ENCODE measurements at regions not wholly inside any gene's neighbourhood (a gene's known extent, or its start where the extent isn't known, plus 50 kb on each side); places are given as distances from the start of the nearest gene placed in this dataset.
"Not testable (repeated sequence)": the region's sequence is repeated elsewhere in the genome, so short reads cannot be mapped to it uniquely, and the experiment has no call there.

DNA sequence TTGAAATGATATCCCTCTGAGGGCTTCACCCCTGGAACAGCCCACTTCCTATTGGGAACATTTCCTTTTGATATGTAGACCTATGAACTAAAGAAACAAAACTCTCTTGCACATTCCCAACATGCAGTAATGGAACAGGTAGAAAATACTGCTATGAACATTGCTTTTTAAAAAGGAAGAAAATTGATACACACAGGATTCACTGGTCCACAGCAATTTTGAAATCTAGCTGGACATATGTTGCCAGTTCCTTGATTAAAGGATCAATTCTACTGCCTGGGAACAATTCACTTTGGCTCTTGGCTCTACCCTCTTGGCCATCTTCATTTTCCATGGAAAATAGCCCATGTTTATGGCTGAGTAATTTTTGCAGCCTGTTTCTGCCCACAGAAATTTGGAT lies 74.9 kb upstream of the ZNF280D start:
- DNase-seq: no peak

DNA sequence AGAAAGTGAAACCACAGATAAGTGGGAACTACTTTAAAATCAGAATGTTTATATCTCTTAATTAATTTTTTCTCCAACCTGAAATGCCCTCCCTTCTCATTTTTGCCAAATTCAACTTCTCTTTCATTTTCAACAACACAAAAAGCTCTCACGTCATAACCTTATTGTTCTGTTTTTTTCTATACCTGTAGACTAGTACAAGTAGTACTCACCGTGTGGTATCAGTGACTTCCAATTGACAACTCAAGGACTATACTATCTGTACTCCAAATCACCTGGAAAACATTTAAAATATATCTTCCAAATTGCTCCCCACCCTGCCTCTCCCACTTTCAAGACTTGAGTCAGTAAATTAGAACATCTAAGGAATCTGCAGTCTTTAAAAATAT lies 72.8 kb upstream of the ZNF280D start:
- no peak for DNase-seq

DNA sequence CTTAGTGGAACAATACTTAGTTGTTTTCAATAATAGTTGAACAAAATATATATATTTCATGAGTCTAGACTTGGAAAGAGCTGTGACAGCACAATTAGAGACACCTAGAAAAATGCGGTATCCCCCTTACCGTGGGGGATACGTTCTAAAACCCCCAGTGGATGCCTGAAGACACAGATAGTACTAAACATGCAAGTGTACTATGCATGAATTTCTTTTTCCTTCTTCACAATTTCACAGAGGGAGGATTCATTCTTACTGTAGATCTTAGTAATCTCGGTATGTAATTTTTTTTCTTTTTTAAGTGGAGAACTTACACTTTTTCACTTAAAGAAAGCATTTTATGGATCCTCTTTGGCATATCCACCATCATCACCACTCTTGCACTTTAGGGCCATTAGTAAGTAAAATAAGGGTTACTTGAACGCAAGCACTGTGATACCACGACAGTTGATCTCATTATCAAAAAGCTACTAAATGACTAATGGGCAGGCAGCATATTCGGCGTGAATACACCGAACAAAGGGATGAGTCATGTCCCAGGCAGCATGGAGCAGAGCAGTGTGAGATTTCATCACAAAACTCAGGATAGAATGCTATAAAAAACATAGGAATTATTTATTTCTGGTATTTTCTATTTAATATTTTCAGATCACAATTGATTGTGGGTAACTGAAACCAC lies 72.3 kb upstream of the ZNF280D start:
- no peak for DNase-seq

DNA sequence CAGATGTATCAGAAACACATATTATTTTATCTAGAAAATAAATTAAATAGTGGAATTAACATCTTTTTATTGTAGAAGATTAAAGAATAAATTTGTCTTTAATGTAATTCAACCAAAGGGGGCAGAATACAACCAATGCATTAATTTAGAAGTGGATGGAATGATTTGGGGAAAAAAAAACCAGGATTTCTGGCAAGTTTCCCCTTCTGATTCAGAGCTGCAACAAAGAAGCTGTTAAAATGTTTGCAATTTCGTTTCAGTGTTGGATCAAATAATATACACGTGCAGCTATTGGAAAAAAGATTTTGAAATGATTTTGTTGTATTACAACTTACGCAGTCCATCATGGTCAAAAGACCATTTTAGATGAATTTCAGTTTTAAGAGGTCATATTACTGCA lies 71.6 kb upstream of the ZNF280D start:
- no peak for DNase-seq

DNA sequence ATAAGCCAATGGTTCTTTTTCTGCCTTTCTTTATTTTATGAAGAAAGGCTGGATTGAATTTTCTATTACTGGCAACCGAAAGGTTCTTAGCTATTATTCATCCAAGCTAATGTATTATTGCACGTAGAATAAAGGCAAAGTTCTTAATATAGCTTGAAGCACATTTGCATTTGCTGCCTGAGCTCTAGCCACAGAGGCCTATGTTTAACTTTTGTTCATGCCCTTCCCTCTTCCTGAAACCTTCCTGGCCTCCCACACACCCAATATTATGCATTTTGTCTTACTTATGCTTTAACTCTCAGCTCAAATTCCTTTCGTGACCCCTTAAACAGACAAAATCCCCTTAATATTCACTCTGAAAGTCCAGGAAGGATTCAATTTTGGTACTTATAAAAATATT lies 71.0 kb upstream of the ZNF280D start:
- no peak for DNase-seq

DNA sequence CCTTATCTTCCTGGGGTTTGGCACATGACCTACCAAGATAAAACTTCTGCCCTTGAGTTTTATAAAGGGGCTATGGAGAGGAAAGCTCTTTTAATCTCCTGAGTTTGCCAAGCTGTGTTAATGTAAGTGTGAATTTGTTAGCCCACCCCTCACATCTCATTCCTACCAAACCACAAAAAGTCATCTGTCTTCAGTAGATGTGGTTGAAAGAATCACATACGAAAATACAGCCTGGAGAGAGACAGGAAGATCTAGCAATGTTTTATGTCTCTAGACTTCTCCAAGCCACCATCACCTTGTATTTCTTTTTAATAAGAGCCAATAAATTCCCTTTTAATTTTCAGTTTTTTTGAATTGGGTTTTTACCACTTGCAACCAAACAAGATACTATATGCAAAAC lies 68.9 kb upstream of the ZNF280D start:
- DNase-seq: no peak

DNA sequence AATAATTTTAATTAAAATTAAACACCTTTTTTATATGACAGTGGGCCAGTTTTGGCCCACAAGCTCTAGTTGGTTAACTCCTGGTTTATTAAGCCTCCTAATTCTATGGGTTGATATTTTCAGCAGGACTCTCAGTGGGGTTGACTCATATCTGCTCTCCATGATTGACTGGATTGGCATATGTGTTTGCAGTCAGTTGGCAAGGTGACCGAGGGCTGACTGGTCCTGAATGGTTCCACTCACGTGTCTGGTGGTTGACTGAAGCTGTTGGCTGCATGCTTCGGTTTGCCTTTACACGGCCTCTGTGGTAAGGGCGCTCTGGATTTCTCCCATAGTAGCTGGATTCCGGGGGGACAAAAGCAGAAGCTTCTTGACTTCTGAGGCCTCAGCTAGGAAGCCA lies 65.3 kb upstream of the ZNF280D start:
- no peak for DNase-seq

DNA sequence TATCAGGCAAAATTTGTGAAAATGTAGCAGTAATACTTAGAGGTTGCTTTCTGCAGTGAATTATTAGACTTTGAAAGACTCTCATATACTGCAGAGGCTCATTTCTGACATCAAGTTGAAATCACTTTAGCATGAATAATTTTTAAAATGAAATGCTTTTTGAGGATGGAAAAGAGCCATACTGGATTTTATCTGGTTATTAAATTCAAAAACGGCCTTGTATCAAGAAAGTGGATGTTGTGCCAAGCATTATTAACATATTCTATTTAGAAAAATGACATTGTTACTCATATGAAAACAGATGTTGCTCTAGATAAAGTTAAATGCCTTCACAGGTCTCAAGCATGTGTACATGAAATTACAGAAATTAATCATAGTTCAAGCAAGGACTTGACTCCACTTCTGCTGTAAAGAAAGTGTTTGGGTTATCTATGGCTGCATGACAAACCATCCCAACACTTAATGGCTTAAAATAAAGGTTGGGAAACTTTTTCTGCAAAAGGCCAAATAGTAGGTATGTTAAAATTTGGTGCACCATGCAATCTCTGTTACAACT lies 64.5 kb upstream of the ZNF280D start:
- no peak for DNase-seq

DNA sequence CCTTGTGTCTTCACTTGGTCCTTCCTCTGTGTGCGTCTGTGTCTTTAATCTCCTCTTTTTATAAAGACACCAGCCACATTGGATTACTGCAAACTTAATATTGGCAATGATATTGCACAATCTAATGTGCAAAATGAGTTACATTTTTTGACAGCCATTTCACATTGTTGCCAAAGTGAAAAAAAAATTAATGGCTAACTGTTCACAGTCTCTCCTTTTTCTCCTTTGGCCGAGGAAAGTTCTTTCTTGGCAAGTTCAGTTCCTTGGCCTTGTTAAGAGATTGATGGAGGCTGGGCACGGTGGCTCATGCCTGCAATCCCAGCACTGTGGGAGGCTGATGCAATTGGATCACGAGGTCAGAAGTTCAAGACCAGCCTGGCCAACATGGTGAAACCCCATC lies 62.2 kb upstream of the ZNF280D start:
- DNase-seq: no peak

DNA sequence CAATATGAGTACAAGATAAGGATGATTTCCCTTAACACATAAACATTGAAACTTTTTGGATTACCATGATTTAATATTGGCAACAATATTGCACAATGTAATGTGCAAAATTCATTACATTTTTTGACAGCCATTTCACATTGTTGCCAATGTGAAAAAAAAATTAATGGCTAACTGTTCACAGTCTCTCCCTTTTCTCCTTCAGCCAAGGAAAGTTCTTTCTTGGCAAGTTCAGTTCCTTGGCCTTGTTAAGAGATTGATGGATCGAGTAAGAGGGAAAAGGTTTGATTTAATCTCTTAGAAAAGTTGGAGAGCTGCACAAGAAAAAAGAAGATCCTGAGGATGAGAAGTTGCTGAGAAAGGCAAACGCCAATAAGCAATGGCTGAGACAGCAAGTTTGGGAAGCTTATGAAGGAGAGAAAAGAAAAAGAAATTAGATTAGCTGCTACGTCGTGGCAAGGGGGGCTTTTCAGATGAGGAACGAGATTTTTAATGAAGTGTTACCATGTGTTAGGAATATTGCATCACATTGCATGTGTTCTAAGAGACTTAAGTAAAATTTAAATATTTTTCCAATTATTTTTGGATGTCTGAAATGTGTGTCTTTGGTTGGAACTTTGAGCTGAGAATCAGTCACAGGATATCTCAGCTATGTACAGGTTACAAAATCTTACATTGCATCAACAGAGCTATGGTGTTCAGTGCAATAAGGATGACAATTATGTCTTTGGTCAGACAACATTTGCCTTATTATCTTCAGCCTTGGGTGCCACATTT lies 61.4 kb upstream of the ZNF280D start:
- no peak for DNase-seq

DNA sequence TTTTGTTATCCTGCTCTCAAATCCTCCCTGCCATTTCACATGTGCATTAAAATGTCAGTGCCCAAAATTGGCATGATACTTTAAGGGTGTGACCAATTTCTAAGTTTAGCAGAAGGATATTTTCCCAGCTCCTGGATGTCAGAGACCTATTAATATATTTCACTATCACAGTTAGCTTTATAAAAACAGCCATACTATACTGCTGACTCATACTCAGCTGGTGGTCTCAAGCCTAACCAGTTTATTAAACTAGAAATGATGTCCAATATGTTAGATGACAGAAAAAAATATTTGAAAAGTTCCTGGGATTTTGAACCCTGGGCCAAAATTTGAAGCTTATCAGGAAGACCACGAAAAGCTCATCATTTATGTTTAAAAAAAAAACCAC lies 60.9 kb upstream of the ZNF280D start:
- no peak for DNase-seq

DNA sequence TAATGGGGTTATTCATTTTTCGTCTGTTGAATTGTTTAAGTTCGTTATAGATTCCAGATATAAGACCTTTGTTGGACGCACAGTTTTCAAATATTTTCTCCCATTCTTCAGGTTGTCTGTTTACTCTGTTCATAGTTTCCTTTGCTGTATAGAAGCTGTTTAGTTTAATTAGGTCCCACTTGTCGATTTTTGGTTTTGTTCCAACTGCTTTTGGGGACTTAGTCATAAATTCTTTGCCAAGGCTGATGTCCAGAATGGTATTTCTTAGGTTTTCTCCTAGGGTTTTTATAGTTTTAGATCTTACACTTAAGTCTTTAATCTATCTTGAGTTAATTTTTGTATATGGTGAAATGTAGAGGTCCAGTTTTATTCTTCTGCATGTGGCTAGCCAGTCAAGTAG lies 58.9 kb upstream of the ZNF280D start:
- no peak for DNase-seq

DNA sequence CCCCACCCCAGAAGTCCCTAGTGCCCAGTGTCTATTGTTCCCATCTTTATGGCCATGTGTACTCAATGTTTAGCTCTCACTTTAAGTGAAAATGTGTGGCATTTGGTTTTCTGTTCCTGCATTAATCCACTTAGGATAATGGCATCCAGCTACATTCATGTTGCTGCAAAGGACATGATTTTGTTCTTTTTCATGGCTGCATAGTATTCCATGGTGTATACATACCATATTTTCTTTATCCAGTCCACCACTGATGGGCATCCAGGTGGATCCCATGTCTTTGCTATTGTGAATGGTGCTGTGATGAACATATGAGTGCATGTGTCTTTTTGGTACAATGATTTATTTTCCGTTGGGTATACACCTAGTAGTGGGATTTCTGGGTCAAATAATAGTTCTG lies 58.2 kb upstream of the ZNF280D start:
- DNase-seq: not testable (repeated sequence)

DNA sequence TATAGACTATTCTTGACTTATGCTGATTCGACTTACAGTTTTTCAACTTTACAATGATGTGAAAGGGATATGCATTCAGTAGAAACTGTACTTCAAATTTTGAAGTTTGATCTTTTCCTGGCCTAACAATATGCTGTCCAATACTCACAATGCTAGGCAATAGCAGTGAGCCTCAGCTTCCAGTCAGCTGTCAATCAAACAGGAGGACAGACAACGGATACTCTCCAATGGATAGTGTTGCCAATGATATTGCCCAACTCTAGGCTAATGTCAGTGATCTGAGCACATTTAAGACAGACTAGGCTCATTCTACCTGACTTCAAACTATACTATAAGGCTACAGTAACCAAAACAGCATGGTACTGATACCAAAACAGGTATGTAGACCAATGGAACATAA lies 55.0 kb upstream of the ZNF280D start:
- DNase-seq: no peak

DNA sequence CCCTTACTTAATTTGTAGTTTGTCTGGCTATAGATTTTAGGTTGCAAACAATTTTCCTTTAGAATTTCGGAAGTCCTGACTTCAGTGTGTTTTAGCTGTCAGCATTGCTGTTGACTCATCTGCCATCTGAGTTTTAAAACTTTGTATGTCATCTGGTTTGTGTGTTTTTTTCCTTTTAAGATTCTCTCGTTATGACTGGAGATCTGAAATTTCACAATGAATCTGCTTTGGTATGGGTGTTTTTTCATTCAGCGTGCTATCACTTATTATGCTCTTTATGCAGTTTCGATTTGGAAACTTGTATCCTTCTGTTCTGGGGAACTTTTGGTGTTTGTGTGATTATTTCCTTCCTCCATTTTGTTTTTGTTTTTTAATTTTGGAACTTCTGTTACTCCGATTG lies 53.7 kb upstream of the ZNF280D start:
- no peak for DNase-seq

DNA sequence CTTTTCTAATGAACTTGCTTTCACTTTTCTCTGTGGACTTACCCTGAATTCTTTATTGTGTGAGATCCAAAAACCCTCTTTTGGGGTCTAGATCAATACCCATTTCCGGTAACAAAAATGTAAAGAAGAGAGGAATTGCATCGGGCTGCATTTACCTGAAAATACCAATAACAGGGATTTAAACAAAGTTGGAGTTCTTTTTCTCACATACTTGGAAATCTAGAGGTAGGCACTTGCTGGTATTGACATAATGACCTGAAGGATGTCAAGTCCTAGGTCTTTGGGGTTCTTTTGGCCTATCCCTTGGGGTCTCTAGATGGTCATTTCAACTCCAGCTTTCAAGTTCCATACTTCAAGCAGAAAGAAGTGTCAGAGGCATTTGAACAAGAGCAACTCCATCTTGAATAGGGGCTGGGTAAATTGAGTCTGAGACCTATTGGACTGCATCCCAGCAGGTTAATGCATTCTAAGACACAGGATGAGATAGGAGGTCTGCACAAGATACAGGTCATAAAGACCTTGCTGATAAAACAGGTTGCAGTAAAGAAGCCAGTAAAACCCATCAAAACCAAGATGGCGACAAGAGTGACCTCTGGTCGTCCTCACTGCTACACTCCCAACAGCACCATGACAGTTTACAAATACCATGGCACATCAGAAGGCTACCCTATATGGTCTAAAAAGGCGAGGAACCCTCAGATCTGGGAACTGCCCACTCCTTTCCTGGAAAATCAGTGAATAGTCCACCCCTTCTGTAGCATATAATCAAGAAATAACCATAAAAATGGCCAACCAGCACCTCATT lies 50.8 kb upstream of the ZNF280D start:
- DNase-seq: no peak

DNA sequence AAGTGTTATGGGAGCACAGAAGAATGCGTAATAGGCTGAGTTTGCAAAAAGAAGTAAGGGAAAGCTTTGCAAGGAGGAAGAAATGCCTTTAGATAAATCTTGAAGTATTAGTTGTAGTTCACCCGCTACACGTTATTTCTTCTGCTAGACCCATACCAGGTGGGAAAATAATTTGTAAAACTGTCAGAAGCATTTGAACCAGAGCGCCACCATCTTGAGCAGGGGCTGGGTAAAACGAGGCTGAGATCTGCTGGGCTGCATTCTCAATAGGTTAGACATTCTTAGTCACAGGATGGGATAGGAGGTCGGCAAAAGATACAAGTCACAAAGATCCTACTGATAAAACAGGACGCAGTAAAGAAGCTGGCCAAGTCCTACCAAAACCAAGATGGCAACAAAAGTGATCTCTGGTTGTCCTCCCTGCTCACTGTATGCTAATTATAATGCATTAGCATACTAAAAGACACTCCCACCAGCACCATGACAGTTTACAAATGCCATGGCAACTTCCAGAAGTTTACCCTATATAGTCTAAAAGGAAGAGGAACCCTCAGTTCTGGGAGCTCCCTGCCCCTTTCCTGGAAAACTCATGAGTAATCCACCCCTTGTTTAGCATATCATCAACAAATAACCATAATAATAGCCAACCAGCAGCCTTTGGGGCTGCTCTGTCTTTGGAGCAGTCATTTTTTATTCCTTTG lies 50.0 kb upstream of the ZNF280D start:
- DNase-seq: no peak
